Medulla oblongata (tissue), 1 donor: ENCODE measurements at regions not wholly inside any gene's neighbourhood (a gene's known extent, or its start where the extent isn't known, plus 50 kb on each side); places are given as distances from the start of the nearest gene placed in this dataset.

ENCODE experiments used
- DNase-seq: peaks from one replicate; pipeline ENCODE4 v3.0.0-alpha.2; 2015; ENCODE audit errors: extremely low spot score

- DNase-seq = no peak
These were observed 181.6 kb upstream of the GPR12 start for GRCh38 chr13:26942184-26942583.

GRCh38 chr13:26941345-26942174 lies 181.0 kb upstream of the GPR12 start:
- no peak for DNase-seq

- no peak for DNase-seq
These were observed 173.5 kb upstream of the GPR12 start for GRCh38 chr13:26934096-26934495.

- DNase-seq = no peak
These were observed 171.9 kb upstream of the GPR12 start for GRCh38 chr13:26932465-26932864.

GRCh38 chr13:26929971-26930730 lies 169.6 kb upstream of the GPR12 start:
- DNase-seq = peak; percentile 81

GRCh38 chr13:26927511-26927910 lies 166.9 kb upstream of the GPR12 start:
- DNase-seq = no peak

- no peak for DNase-seq
These were observed 165.8 kb upstream of the GPR12 start for GRCh38 chr13:26926371-26926770.

GRCh38 chr13:26923824-26924605 lies 163.4 kb upstream of the GPR12 start:
- DNase-seq = no peak

GRCh38 chr13:26921918-26922317 lies 161.3 kb upstream of the GPR12 start:
- DNase-seq = no peak

- DNase-seq = no peak
These were observed 160.2 kb upstream of the GPR12 start for GRCh38 chr13:26920614-26921355.

GRCh38 chr13:26919732-26920131 lies 159.1 kb upstream of the GPR12 start:
- no peak for DNase-seq

GRCh38 chr13:26919311-26919710 lies 158.7 kb upstream of the GPR12 start:
- no peak for DNase-seq

- DNase-seq = peak; percentile 11
These were observed 154.0 kb upstream of the GPR12 start for GRCh38 chr13:26914624-26915023.

- DNase-seq = no peak
These were observed 153.6 kb upstream of the GPR12 start for GRCh38 chr13:26914148-26914547.

GRCh38 chr13:26910754-26911465 lies 150.3 kb upstream of the GPR12 start:
- DNase-seq = peak; percentile 9

GRCh38 chr13:26909477-26909876 lies 148.9 kb upstream of the GPR12 start:
- no peak for DNase-seq

GRCh38 chr13:26908126-26908525 lies 147.5 kb upstream of the GPR12 start:
- no peak for DNase-seq

GRCh38 chr13:26899202-26899601 lies 138.6 kb upstream of the GPR12 start:
- DNase-seq = no peak

GRCh38 chr13:26897706-26898550 lies 137.3 kb upstream of the GPR12 start:
- no peak for DNase-seq
